Superior temporal gyrus (tissue), 1 donor: ENCODE measurements at regions not wholly inside any gene's neighbourhood (a gene's known extent, or its start where the extent isn't known, plus 50 kb on each side); places are given as distances from the start of the nearest gene placed in this dataset.

Experiments used
- DNase-seq: peaks from one replicate; pipeline ENCODE4 v3.0.0-alpha.2; 2016; ENCODE audit errors: extremely low spot score

- no peak for DNase-seq
These were observed 1288.3 kb downstream of the NSUN3 start for GRCh38 chr3:95351158-95351557.

DNA sequence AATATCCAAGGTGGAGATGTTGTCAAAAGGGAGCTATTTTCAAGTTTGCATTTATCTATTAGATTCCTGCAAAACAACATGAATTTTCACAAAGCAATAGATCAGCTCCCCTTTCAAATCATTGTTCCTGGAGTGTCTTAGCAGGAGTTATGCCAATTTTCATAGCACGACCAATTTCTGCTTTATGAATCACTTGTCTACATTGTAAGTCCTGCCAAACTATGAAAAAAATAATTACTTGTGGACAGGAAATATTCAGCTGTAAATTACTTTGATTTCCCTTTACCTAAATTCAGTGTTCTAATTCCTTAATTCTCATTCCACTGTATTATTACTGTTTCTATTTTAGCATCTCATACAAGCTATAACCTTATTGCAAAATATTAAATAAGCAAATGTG lies 1289.6 kb downstream of the NSUN3 start:
- no peak for DNase-seq

DNA sequence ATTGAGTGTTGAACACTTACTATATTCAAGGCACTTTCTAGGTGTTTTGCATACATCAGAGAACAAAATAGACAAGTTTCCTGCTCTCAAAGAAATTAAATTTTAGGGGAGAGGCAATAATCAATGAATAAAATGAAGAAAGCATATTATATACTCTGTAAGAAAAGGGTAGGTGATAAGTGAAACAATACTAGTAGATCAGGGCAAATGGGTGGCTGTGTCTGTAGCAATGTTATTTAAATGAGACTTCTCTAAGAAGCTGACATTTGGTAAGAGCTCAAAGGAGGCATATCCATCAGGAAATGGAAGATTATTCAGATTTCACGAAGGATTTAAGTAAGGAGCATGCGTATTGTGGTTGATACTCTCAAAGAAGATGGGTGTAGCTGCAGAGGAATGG lies 1291.6 kb downstream of the NSUN3 start:
- no peak for DNase-seq

- no peak for DNase-seq
These were observed 1294.1 kb downstream of the NSUN3 start for GRCh38 chr3:95356764-95357501.

DNA sequence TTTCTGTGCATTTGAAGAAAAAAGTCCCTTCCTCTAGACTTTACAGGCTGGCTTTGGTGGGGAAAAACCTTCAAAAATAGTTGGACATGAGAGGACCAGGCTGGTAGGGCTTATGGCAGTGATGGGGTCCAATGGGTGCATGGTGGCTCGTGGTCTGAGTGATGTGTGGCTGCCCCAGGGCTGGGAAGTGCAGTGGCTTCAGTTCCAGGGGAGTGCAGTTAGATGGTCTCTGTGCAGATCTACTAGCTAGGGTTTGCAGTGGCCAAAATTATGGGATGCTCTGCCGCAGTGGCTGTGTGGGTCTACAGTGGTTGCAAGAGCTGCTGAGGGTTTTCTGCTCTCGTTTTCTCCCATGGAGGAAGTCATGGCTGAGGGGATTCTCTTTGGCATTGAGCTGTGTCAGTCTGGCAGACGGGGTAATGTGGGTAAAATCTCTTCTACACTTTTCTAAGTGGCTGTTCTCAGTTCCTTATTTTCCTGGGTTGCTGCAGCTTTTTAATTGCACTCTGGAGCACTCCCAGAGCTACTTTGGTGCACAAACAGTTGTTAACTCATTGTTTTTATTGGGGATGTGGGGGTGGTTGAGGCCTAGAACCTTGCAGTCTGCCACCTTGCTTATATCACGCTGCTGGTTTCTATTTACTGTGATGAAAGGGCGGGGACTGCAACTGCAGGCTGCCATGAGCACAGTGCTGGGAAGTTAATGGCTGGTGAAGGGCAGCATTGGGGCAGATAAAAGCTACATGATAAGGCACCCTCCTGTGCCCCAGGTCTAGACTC lies 1324.6 kb downstream of the NSUN3 start:
- no peak for DNase-seq

GRCh38 chr3:95389725-95390313 lies 1327.0 kb downstream of the NSUN3 start:
- DNase-seq = no peak

DNA sequence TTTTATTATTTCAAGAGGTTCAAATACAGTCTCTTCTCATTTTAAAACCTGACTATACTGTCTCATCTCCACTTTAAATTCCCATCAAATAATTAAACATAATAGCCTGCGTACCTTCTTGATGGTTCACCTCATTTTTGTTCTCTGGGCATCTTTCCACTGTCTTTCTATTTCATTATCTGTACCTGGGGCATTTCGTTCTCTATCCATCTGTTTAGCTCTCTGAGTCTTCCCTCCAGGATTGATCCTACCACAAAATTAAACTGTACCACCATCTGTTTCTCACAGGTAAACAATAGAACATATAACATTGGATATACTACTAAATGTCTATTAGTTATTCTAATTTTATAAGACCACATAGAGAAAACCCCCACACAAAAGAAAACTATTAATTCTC lies 1331.4 kb downstream of the NSUN3 start:
- no peak for DNase-seq

- no peak for DNase-seq
These were observed 1336.7 kb downstream of the NSUN3 start for GRCh38 chr3:95399585-95399984.

GRCh38 chr3:95401693-95402092 lies 1338.8 kb downstream of the NSUN3 start:
- no peak for DNase-seq

GRCh38 chr3:95407709-95408463 lies 1345.0 kb downstream of the NSUN3 start:
- DNase-seq = no peak

DNA sequence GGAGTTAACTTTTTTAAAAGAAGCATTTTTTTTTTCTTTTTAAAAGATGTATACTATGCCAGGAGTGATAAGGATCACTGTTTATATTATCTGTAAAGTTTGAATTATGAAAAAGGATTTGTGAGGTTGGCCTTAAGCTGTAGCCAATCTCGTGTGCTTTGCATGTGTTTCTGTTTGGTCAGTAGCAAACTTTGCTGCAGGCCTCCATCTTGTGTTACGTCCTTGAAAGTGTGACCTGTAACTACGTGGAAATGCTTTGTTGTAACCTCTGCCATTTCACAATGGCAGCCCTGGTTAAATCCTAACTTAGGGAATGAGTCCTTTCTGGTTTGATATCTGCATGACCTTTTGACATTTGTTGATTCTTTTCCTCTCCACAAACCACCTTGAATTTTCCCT lies 1345.6 kb downstream of the NSUN3 start:
- no peak for DNase-seq

- DNase-seq = no peak
These were observed 1355.4 kb downstream of the NSUN3 start for GRCh38 chr3:95418251-95418650.

DNA sequence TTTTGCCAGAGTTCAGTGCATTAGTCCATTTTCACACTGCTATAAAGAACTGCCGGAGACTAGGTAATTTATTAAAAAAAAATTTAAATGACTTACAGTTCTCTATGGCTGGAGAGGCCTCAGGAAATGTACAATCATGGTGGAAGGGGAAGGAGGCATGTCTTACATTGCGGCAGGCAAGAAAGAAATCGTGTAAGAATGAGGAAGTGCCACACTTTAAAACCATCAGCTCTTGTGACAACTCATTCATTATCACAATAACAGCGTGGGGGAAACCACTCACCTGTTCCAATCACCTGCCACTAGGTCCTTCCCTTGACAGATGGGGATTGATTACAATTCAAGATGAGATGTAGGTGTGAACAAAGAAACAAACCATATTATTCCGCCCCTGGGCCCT lies 1361.4 kb downstream of the NSUN3 start:
- DNase-seq = no peak

DNA sequence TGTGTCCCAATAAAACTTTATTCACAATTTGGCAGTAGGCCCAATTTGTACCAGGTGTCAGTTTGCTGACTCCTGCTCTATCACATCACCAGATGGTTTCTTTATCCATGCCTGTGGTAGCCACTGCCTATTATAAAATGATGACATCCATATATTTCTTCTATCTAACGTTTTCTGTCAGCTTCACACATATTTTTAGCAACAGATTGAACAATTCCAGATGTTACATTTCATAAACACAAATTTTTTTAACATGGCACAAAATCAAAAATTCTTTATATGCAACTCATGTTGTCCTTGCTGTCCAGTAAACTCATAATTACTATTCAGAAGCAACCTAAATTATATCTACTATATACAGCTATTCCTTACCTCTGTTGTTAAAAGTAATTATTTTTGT lies 1371.6 kb downstream of the NSUN3 start:
- no peak for DNase-seq

DNA sequence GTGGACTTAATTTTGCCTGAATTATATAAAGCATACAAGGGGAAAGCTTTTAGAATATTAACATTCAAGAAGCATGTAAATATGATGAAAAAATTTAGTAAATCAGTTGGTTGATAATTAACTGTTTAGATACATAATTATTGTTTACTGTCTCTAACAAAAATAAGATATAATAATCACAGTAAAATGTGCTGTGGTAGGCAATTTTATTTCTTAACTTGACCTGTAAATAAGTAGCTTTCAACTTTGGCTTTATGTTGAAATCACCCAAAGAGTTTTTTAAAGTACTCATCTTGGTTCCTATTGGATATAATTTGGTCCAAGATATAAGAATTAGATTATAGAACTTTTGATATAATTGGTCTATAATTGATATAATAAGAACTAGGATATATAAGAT lies 1374.5 kb downstream of the NSUN3 start:
- DNase-seq = no peak

GRCh38 chr3:95438274-95438673 lies 1375.4 kb downstream of the NSUN3 start:
- no peak for DNase-seq

GRCh38 chr3:95442766-95443165 lies 1371.6 kb upstream of the EPHA6 start:
- no peak for DNase-seq

DNA sequence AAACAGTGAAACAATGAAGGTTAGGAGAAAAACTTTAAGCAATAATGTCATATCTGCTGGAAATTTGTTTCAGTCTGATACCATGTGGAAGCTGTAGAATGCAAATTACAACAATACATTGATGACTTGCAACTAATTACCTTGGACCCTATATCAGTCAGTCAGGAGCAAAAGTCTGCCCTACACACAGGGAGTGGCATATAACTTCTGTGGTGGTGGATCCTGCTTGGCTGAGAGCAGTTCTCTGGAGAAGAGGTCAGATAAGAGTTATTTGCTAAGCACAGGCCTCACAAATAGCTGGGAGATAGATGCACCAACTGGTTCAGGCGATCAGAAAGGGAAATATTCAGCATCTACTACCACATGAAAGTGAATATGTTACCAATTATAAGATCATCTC lies 1364.6 kb upstream of the EPHA6 start:
- DNase-seq = no peak

GRCh38 chr3:95453242-95453641 lies 1361.2 kb upstream of the EPHA6 start:
- no peak for DNase-seq

DNA sequence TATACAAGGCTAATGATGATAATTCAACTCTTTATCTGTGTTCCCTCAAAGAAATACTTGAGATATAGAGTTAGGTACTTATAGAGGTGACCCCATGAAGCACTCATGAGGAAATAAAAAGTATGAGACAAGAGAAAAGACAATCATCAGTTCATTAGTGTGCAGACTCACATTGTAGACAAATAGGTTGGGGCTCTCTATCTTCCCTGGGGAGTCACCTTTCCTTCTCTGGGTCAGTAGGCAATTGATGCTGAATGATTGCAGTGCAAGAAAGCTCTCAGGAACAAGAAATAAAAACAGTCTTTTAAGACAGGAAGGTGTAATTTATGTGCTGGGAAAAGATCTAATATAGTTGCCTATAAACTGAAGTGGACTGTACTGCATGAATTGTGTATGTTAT lies 1357.6 kb upstream of the EPHA6 start:
- no peak for DNase-seq

DNA sequence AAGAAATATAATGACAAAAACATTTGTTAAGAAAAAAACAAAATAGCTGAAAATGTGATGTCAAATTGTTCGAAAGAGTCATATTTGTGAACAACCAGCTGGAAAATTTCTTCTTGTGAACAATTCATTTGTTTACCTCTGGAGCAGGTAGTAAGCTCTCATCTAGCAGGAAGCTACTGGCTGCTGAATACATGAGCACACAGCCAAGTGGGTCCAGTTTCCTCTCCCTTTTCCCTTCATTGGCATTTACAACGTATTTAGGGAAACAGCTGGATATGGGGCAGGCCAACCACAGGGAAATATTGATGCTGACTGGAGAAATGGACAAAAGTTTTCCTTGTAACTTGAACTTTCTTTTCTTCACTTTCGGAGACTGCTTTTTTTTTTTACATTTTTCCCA lies 1354.7 kb upstream of the EPHA6 start:
- no peak for DNase-seq

DNA sequence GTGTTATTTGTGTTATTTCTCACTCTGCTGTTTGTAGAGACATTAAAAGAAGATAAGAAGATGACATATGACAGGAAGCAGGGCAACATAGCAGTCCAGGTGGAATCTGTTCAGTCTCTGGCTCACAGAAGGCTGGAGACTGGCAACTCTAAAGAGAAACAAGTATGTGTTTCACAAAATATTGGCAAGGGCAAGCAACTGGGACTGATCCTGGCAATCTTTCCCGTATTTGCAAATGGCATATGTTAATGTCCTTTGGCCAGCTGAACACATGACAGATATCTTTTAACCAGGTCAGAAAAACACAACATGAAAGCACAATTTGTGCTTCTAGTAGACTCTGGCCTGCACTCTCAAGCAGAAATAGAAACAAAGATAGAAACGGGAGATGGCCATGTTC lies 1354.1 kb upstream of the EPHA6 start:
- DNase-seq = no peak
